Fibroblast of villous mesenchyme (primary cell): ENCODE measurements at regions not wholly inside any gene's neighbourhood (a gene's known extent, or its start where the extent isn't known, plus 50 kb on each side); places are given as distances from the start of the nearest gene placed in this dataset.

Source experiments
- DNase-seq: peaks from one replicate; pipeline ENCODE4 v3.0.0-alpha.2; 2010; ENCODE audit warnings: low read depth
- H3K4me3 ChIP-seq: 2 replicates; pipeline ENCODE4 v1.5.1; 2011; ENCODE audit warnings: low read depth, mild to moderate bottlenecking, low read length
- TF ChIP-seq, protein P1 (sequence below): IDR thresholded peaks from 2 replicates; pipeline ENCODE4 v1.5.1; 2012; ENCODE audit warnings: low read depth, mild to moderate bottlenecking, low read length; ENCODE audit not compliant: insufficient read depth

DNA sequence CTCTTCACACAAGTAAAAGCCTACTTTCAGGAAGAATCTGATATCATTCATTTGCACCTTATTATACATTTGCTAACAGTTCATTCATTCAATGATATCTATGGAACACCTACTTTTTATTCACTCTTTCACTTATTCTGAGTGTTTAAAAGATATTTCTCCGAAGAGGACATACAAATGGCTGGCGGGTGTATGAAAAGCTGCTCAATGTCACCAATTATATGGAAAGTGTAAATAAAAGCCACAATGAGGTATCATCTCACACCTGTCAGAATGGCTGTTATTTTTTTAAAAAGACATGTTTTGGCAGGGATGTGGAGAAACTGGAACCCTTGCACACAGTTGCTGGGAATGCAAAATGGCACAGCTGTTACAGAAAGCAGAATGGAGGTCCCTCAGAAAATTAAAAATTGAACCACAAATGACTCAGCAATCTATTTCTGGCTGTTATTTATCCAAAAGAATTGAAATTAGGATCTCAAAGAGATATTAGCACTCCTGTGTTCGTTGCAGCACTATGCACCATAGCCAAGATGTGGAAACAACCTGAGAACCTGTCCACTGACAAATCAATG lies 127.6 kb upstream of the IRS2 start:
- DNase-seq = no peak
- no peak overlapping the region for H3K4me3 ChIP-seq
- TF ChIP-seq, protein P1, sequence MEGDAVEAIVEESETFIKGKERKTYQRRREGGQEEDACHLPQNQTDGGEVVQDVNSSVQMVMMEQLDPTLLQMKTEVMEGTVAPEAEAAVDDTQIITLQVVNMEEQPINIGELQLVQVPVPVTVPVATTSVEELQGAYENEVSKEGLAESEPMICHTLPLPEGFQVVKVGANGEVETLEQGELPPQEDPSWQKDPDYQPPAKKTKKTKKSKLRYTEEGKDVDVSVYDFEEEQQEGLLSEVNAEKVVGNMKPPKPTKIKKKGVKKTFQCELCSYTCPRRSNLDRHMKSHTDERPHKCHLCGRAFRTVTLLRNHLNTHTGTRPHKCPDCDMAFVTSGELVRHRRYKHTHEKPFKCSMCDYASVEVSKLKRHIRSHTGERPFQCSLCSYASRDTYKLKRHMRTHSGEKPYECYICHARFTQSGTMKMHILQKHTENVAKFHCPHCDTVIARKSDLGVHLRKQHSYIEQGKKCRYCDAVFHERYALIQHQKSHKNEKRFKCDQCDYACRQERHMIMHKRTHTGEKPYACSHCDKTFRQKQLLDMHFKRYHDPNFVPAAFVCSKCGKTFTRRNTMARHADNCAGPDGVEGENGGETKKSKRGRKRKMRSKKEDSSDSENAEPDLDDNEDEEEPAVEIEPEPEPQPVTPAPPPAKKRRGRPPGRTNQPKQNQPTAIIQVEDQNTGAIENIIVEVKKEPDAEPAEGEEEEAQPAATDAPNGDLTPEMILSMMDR = no peak

DNA sequence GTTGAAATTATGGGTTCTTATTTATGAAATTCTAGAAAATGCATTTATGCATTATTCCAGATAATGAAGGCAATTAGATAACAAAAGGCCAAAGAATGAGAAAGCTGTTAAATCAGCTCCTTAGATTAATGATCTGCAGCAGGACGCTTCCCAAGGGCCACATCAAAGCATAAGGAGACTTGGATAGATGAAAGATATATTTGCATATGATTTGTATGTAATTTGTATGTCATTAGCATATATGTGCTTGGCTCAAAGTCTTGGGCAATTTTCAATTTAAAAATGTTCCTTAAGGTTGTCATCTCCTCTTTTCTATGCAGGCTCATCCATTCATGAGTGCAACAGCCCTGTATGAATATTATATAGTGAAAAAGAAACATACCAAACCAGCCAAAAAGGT lies 126.8 kb upstream of the IRS2 start:
- no peak overlapping the region for H3K4me3 ChIP-seq
- TF ChIP-seq, protein P1 = no peak
- no peak for DNase-seq

DNA sequence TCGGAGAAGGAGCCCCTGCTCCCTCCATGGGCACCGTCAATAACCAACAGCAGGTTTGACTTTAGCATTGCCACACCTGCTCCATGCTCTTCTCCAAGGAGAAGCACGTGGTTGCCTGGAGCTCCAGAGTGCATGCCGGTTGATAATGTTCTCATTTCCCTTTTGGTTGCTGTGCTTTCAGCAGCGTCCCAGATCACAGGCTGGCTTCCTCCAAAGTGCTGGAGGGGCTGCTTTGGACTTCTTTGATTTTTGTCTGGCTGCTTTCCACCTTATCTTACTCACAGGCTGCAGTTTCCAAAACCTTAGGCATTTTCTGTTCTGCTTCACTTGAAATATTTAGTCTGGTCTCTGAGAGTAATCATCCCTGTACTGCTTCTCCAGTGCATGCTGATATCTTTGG lies 123.8 kb upstream of the IRS2 start:
- H3K4me3 ChIP-seq = no peak overlapping the region
- DNase-seq = no peak

DNA sequence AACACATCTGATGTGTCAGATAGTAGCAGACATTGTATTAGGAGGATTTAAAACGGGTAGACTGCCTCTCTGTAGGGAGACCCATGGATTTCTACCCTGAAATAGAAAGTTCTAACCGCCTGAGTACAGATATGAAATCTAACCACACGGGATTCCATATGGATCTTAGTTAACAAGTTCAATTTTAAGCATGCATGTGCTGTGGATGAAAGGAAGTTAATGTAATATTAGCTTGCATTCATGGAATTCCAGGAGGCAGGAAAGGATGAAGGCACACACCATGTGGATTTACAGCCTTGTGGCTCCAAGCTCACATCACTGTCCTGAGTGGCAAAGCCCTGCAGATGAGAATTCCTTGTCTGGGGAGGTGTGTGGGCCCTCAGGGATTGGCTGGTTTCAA lies 120.6 kb upstream of the IRS2 start:
- TF ChIP-seq, protein P1 = no peak
- H3K4me3 ChIP-seq = no peak overlapping the region
- no peak for DNase-seq

More for the DNA sequence above, 123.8 kb upstream of the IRS2 start:
- TF ChIP-seq, protein P1 = no peak

DNA sequence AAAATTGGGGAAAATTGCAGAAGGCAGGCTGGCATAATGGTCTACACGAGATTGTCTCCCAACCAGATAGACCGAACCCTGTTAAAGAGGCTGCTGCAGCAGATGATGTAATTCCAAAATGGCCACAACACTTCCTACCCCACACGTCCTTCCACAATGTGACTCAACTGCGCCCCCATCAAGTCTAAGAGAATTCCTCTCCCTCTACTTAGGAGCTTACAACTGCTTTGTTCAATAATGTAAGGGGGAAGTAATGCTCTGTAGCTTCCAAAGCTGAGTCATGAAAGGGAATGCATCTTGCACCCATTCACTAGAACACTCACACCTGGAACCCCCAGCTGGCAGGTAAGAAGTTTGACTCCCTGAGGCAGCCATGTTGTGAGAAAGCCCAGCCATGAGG lies 117.8 kb upstream of the IRS2 start:
- no peak overlapping the region for H3K4me3 ChIP-seq
- no peak for DNase-seq
- TF ChIP-seq, protein P1 = no peak

DNA sequence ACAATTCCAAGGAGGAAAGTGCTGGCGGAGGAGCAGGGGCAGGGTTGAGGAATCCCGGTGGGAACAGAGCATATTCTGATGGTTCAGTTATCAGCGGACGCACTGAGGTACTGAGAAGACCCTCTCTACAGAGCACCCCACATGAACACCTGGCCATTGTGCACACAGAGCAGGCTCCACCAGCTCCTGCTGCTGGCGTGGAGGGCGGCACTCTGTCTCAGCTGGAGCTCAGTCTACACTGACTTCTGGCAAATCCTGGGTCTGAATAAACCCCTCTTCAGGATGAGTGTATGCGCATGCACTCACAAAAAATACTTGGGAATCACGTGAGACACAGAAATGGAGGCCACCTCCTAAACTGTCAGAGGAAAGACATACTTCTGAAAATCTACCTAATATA lies 114.4 kb upstream of the IRS2 start:
- no peak for DNase-seq
- H3K4me3 ChIP-seq = no peak overlapping the region
- TF ChIP-seq, protein P1 = no peak

DNA sequence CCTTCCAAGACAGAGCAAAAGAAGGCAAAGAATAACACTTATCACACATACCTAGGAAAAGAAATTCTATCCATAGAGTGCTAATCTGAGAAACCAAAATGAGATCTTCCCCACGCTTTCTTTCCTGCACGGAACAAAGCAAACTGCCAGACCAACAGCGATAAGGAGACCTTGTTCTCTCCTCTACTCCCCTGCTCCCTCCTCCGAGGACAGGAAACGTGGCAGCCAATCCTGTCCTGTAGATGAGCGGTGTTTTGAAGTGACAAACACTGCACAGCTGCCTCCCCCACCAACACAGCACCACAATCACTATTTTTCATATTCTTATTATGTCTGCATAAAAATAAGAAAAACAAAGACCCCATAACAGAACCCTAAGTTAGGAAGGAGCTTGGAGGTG lies 113.9 kb upstream of the IRS2 start:
- no peak overlapping the region for H3K4me3 ChIP-seq
- no peak for DNase-seq
- TF ChIP-seq, protein P1 = no peak
